Natural killer cell (primary cell): ENCODE measurements at regions not wholly inside any gene's neighbourhood (a gene's known extent, or its start where the extent isn't known, plus 50 kb on each side); places are given as distances from the start of the nearest gene placed in this dataset.

Experiments used
- ATAC-seq, 3 donors: fragments of 150-1000 bp in 2 of 3; fragments of 200-7000 bp in 1 of 3; cut with Tn5 transposase; 1 replicate in 1 of 3; 2 replicates in 2 of 3; pipeline ENCODE4 v1.10.0; 2021; ENCODE audit warnings: mild to moderate bottlenecking in 2 of 3, moderate library complexity in 2 of 3
- DNase-seq, 2 donors: peaks; one replicate each; pipeline versions ENCODE4 v3.0.0 to v3.0.0-alpha.2; 2013 to 2021; ENCODE audit warnings: mixed read lengths in 1 of 2
- H3K27ac ChIP-seq: one replicate; pipeline ENCODE4 v1.5.1; 2013; ENCODE audit warnings: mild to moderate bottlenecking, low read length
- H3K27me3 ChIP-seq: one replicate; pipeline ENCODE4 v1.6.1; 2013; ENCODE audit warnings: low read length; ENCODE audit not compliant: control insufficient read depth, insufficient read depth
- H3K36me3 ChIP-seq: one replicate; pipeline ENCODE4 v1.6.1; 2013; ENCODE audit warnings: low read length; ENCODE audit not compliant: control insufficient read depth, insufficient read depth
- H3K4me1 ChIP-seq: one replicate; pipeline ENCODE4 v1.6.1; 2013; ENCODE audit warnings: low read length; ENCODE audit not compliant: control insufficient read depth, insufficient read depth
- H3K4me3 ChIP-seq: one replicate; pipeline ENCODE4 v1.5.1; 2013; ENCODE audit warnings: low read length
- H3K9me3 ChIP-seq: one replicate; pipeline ENCODE4 v1.6.1; 2013; ENCODE audit warnings: low read length; ENCODE audit not compliant: control insufficient read depth, insufficient read depth
- H3K27ac Mint-ChIP-seq, 2 donors: one replicate each; pipeline ENCODE4 v1.8.0; 2022; ENCODE audit warnings: mild to moderate bottlenecking in 2 of 2, mixed read lengths in 2 of 2, moderate library complexity in 1 of 2
- H3K27me3 Mint-ChIP-seq, 2 donors: one replicate each; pipeline ENCODE4 v1.8.0; 2022; ENCODE audit warnings: low read depth in 2 of 2, mixed read lengths in 2 of 2
- H3K36me3 Mint-ChIP-seq: one replicate; pipeline ENCODE4 v1.8.0; 2022; ENCODE audit warnings: mixed read lengths
- H3K4me1 Mint-ChIP-seq, 2 donors: one replicate each; pipeline ENCODE4 v1.8.0; 2022; ENCODE audit warnings: mixed read lengths in 2 of 2
- H3K4me3 Mint-ChIP-seq: one replicate; pipeline ENCODE4 v1.8.0; 2022; ENCODE audit warnings: mild to moderate bottlenecking, moderate library complexity, mixed read lengths
- H3K9me3 Mint-ChIP-seq, 2 donors: one replicate each; pipeline ENCODE4 v1.8.0; 2022; ENCODE audit warnings: mixed read lengths in 2 of 2
- WGBS: methylation state at CpG from one replicate; pipeline ENCODE4 v1.1.7; 2013; ENCODE audit warnings: missing lambda C conversion rate; ENCODE audit not compliant: insufficient coverage; 5-methylcytosine and 5-hydroxymethylcytosine counted together
- intact Hi-C: fragments of 100-400 bp; cut with micrococcal nuclease; formaldehyde crosslinking; loops from one replicate; pipeline ENCODE4 v1.14.2; 2022
- TF ChIP-seq, protein P1 (sequence below): fragments of 200-600 bp; IDR thresholded peaks from one replicate; pipeline ENCODE4 v1.8.0; 2022; ENCODE audit warnings: antibody characterized with exemption

DNA sequence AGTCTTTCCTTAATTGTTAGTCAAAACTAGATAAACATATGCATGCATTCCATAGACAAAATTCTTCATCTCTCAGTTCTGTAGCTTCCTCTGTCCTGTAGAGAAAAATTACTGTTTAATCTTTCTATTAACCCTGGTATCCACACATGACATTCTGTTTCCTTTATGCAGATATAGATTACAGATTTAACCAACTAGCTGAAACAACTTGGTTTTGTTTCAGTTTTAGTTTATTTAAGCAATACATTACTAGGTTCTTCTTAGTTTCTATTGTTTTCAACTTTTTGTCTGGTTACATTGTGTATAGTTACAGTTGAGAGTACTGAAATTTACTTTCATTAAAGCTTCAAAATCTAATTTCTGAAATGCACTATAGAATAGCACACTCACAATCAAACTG, 933.9 kb upstream of the EPHA5 start:
- no peaks in the 10 kb centered on the region for H3K27me3 ChIP-seq
- H3K27me3 Mint-ChIP-seq, result no peaks in the 10 kb centered on the region
- H3K36me3 ChIP-seq, result no peaks in the 10 kb centered on the region
- H3K4me3 ChIP-seq, result no peak overlapping the region
- TF ChIP-seq, protein P1, sequence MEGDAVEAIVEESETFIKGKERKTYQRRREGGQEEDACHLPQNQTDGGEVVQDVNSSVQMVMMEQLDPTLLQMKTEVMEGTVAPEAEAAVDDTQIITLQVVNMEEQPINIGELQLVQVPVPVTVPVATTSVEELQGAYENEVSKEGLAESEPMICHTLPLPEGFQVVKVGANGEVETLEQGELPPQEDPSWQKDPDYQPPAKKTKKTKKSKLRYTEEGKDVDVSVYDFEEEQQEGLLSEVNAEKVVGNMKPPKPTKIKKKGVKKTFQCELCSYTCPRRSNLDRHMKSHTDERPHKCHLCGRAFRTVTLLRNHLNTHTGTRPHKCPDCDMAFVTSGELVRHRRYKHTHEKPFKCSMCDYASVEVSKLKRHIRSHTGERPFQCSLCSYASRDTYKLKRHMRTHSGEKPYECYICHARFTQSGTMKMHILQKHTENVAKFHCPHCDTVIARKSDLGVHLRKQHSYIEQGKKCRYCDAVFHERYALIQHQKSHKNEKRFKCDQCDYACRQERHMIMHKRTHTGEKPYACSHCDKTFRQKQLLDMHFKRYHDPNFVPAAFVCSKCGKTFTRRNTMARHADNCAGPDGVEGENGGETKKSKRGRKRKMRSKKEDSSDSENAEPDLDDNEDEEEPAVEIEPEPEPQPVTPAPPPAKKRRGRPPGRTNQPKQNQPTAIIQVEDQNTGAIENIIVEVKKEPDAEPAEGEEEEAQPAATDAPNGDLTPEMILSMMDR, result no peak
- H3K9me3 Mint-ChIP-seq, result peaks cover 2 to 6% of the 10 kb centered on the region in 2 donors
- H3K4me3 Mint-ChIP-seq, result no peak overlapping the region
- H3K27ac ChIP-seq, result no peak overlapping the region
- H3K4me1 ChIP-seq, result no peaks in the 10 kb centered on the region
- H3K27ac Mint-ChIP-seq, result no peak overlapping the region
- peaks cover 3% of the 10 kb centered on the region for H3K9me3 ChIP-seq
- ATAC-seq (no peak), DNase-seq (no peak)
- H3K4me1 Mint-ChIP-seq, result no peaks in the 10 kb centered on the region
- intact Hi-C loops, result no loop called here
- no peaks in the 10 kb centered on the region for H3K36me3 Mint-ChIP-seq

DNA sequence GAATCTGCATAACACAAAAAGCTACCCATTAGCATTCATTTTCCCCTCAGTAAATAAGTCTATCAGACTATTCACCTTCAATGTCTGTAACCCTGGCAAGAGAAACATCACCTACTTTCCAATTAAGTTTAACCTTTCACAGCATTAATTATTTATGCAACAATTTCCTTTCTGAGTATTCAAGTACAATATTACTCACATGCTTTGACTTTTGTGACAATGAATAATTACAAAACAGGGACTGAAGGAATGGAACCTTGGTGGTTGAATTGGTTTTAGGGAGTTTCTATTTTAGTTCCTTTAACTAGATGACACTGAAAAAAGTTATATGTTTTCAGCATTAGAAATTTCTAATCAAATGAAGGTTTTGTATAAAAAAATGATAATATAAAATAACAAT, 932.3 kb upstream of the EPHA5 start:
- peaks cover 11% of the 10 kb centered on the region for H3K36me3 Mint-ChIP-seq
- H3K27me3 ChIP-seq, result no peaks in the 10 kb centered on the region
- H3K4me3 Mint-ChIP-seq, result no peak overlapping the region
- no peaks in the 10 kb centered on the region for H3K9me3 ChIP-seq
- H3K9me3 Mint-ChIP-seq, result peaks cover 11 to 12% of the 10 kb centered on the region in 2 donors
- no peak overlapping the region for H3K27ac ChIP-seq
- H3K36me3 ChIP-seq, result no peaks in the 10 kb centered on the region
- no peaks in the 10 kb centered on the region for H3K27me3 Mint-ChIP-seq
- ATAC-seq (no peak), DNase-seq (no peak)
- H3K4me1 ChIP-seq, result no peaks in the 10 kb centered on the region
- no peak overlapping the region for H3K4me3 ChIP-seq
- H3K4me1 Mint-ChIP-seq, result no peaks in the 10 kb centered on the region
- TF ChIP-seq, protein P1, result no peak
- intact Hi-C loops, result no loop called here
- no peak overlapping the region for H3K27ac Mint-ChIP-seq

DNA sequence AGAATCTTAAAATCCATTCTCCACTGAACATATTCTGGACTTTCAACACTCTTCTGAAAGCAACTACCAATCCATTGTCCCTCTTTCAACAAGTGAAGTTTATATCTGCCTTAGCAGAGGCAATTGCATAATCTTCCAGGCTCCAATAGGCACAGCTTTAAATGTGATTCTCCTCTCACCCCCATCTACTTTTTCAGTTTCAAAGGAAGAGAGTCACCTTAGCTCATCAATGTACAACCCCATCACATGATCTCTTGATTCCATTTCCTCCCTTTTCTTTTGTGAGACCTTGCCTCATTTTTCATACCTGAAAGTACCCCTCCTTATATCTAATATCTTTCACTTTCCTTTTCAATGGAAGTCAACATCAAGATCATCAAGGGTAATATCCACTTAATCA, 921.7 kb upstream of the EPHA5 start:
- Mint-ChIP-seq H3K4me1 (no peaks in the 10 kb centered on the region), H3K36me3 (no peaks in the 10 kb centered on the region), H3K9me3 (peaks cover 10 to 11% of the 10 kb centered on the region in 2 donors), H3K27me3 (no peaks in the 10 kb centered on the region), H3K27ac (no peak overlapping the region), H3K4me3 (no peak overlapping the region)
- Histone ChIP-seq H3K36me3 (no peaks in the 10 kb centered on the region), H3K4me3 (no peak overlapping the region), H3K9me3 (no peaks in the 10 kb centered on the region), H3K27me3 (no peaks in the 10 kb centered on the region), H3K4me1 (no peaks in the 10 kb centered on the region), H3K27ac (no peak overlapping the region)
- TF ChIP-seq, protein P1, result no peak
- no peak for ATAC-seq
- DNase-seq, result no peak
- intact Hi-C loops, result no loop called here

DNA sequence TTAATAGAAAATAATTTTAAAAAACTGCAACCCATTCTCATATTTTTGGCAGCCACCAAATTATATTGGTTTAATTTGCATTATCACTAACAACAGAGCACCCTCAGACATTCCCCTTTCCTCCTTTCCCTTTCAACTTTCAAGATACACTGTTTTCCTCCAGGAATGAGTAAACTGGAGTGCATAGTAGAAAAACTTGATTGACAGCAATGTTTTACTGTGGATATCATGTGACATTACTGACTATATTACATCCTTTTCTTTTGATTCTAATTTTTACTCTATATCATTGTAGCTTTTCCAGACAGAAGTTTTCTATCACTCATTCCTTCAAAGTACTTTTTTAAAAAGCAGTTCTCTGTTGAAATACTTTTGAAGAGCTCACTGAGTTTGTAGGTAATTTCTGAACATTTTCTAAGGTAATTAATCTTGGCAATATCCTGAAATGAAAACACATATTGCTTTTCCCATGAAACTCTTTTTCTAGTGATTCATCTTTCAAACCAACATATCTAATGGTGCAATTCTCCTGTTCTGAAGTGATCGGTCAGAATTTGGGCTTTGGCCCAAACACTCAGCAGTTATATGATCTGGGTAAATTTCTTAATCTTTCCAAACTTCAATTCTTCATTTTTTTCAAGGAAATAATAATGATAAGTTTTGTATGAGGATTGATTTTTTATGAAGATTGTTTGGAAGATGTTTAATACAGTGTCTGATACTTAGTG, 920.4 kb upstream of the EPHA5 start:
- Histone ChIP-seq H3K27ac (no peak overlapping the region), H3K27me3 (no peaks in the 10 kb centered on the region), H3K9me3 (no peaks in the 10 kb centered on the region), H3K36me3 (no peaks in the 10 kb centered on the region), H3K4me1 (no peaks in the 10 kb centered on the region), H3K4me3 (no peak overlapping the region)
- ATAC-seq, result no peak
- Mint-ChIP-seq H3K27me3 (no peaks in the 10 kb centered on the region), H3K9me3 (peaks cover 8 to 10% of the 10 kb centered on the region in 2 donors), H3K4me1 (no peaks in the 10 kb centered on the region), H3K36me3 (no peaks in the 10 kb centered on the region), H3K27ac (no peak overlapping the region), H3K4me3 (no peak overlapping the region)
- WGBS, result 83% methylated on average over 1 of the region's 1 CpG
- intact Hi-C loops, result no loop called here
- no peak for DNase-seq
- TF ChIP-seq, protein P1, result no peak
